ENCODE measurements at regions not wholly inside any gene's neighbourhood (a gene's known extent, or its start where the extent isn't known, plus 50 kb on each side); places are given as distances from the start of the nearest gene placed in this dataset.
"Not testable (repeated sequence)": the region's sequence is repeated elsewhere in the genome, so short reads cannot be mapped to it uniquely, and the experiment has no call there.

DNA sequence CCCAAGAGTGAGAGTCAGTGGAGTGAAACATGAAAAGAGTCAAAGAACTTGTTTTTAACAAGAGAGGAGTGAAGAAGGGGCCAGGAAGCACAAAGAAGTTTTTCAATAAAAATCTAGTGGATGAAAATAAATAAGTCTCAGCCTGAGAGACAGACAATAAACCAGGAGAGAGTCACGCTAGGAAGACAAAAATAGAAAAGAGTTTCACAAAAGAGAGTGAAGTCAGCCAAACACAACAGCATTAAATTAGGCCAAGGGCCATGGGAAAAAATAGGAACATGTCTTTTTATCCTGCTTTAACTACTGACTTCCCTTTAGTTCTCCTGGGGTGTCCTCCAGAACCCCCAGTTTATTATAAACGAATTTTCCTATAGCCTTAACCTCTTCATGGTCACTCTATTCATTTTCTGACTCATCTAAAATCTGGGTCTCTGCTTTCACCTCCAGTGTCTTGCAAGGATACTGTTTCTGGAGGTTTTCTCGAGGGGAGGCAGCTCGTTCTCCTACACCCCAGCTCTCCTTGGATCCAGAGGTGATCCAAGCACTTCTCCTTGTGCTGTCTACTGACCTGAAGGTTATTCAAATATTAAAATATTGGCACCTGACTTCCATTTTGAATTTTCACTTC lies 571.5 kb upstream of the PPP2R3A start:
- no peak for DNase-seq (ENCODE audit: low spot score)

DNA sequence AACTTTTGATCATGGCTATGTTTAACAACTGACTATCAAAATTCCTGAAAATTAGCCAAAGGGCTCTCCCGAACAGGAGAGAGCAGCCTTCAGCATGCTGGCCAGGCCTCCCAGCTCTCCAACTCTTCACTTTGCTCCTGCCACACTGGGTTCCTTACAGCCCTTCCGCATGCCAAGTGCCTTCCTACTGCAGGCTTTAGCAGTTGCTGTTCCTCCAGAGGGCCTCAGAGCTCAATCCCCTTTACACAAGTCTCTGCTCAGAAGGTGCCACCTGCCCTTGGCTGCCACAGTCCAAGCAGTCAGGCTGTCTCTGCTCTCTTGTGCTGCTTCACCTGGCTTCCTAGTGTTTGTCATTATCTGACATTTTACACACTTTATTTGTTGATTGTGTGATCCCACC lies 553.1 kb upstream of the PPP2R3A start:
- peak; percentile 10 for DNase-seq (ENCODE audit: low spot score)

DNA sequence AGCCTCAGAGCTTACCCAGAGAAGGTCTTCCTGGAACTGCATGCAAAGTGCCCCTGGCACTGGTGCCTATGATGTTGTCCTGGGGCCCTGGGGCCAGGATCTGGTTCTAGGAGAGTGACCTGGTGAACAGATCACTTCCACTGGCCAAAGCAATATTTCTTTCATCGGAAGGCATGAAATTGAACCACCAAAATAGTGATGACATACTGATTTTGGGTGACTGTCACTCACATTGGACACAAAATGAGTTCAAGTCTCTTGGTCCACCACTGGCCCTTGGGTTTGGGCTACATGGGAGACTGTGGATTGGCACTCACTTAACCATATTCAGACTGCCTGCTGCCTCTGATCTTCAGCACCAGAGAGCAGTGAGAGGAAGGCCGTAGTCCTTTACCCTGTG lies 549.3 kb upstream of the PPP2R3A start:
- no peak for DNase-seq (ENCODE audit: low spot score)

DNA sequence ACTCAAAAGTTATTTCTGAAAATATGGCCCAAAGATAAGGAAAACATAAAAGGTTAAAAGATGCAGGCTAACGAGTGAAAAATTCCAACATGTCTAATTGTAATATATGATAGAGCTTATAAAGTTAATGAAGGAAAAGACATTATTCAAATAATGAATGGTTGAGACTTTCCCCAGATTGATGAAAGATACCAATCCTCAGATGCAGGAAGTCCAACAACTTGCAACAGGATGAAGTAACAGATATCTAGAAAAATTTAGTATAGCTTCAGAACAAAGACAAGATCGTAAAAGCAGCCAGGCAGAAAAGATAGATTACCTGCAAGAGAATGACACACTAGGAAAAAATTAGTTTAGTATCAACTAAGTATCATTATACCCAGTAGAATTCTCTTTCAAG lies 546.4 kb upstream of the PPP2R3A start:
- no peak for DNase-seq (ENCODE audit: low spot score)

DNA sequence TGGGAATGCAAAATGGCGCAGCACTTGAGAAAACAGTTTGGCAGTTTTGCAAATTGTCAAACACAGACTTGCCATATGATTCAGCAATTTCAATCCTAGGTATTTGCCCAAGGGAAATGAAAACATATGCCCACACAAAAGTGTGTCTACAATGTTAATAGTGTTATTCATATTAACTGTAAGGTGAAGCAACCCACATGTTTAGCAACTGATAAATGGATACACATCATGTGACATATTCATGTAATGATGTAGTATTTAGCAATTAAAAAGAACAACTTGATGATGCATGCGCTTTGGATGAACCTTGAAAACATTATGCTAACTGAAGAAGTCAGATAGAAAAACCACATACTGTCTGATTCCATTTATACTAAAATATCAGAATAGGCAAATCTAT lies 539.0 kb upstream of the PPP2R3A start:
- DNase-seq (ENCODE audit: low spot score) = no peak

DNA sequence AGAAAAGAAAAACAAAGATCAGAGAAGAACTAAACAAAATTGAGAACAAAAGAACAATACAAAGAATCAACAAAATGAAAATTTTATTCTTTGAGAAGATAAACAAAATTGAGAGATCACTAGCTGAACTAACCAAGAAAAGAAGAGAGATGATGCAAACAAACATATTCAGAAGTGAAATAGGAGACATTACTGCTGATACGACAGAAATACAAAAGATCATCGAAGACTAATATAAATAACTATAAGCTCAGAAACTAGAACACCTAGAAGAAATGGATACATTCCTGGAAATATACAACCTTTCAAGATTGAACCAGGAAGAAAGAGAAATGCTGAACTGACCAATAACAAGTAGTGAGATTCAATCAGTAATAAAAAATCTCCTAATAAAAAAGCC lies 533.1 kb upstream of the PPP2R3A start:
- no peak for DNase-seq (ENCODE audit: low spot score)

DNA sequence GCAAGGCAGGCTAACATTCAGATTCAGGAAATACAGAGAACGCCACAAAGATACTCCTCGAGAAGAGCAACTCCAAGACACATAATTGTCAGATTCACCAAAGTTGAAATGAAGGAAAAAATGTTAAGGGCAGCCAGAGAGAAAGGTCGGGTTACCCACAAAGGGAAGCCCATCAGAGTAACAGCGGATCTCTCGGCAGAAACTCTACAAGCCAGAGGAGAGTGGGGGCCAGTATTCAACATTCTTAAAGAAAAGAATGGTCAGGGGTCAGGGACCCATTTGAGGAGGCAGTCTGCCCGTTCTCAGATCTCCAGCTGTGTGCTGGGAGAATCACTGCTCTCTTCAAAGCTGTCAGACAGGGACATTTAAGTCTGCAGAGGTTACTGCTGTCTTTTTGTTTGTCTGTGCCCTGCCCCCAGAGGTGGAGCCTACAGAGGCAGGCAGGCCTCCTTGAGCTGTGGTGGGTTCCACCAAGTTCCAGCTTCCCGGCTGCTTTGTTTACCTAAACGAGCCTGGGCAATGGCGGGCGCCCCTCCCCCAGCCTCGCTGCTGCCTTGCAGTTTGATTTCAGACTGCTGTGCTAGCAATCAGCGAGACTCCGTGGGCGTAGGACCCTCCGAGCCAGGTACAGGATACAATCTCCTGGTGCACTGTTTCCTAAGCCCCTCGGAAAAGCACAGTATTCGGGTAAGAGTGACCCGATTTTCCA lies 526.5 kb upstream of the PPP2R3A start:
- not testable (repeated sequence) for DNase-seq (ENCODE audit: low spot score)

DNA sequence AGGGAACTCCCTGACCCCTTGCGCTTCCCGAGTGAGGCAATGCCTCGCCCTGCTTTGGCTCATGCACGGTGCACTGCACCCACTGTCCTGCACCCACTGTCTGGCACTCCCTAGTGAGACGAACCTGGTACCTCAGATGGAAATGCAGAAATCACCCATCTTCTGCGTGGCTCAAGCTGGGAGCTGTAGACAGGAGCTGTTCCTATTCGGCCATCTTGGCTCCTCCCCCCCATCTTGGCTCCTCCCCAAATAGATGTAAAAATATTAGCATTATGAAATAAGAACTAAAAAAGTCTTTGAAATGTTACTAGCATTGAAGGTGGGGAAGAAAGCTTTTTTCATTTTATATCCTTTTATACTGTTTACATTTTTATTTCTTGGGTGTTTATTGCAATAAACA lies 525.9 kb upstream of the PPP2R3A start:
- DNase-seq (ENCODE audit: low spot score) = not testable (repeated sequence)

DNA sequence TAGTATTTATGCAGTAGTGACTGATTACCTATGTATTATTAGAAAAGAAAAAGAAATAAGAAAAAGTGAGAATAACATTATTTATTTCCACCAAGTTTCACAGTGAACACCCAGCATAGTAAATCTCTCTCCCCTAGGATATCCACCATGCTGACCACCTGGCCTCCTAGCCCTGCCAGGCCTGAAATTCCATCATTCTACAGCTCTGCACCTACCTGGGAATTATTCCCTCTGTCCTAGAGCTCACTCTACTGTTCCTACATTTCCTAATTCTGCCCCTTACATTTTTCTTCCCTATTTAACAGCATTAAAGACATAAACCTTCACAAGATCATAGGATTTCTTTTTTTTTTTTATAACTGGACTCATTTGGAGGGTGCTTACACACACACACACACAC lies 525.3 kb upstream of the PPP2R3A start:
- DNase-seq (ENCODE audit: low spot score) = no peak

DNA sequence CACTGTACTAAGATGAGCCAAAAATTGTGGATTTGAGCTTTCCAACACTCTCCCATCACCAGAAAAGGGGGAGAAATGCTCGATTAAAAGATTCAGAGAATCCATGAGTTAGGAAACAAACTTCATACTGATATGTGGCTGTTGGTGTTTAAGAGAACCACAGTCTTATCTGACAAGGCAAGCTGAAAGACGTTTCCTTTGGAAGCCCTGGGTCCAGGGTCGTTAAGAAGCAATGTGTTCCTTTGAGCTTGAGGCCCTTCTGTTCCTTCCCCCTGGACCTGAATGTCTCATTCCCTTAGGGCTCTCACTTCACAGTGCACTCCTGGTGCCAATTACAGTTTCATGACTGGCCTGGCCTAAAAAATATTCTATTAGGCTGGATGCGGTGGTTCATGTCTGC lies 524.8 kb upstream of the PPP2R3A start:
- DNase-seq (ENCODE audit: low spot score) = no peak

DNA sequence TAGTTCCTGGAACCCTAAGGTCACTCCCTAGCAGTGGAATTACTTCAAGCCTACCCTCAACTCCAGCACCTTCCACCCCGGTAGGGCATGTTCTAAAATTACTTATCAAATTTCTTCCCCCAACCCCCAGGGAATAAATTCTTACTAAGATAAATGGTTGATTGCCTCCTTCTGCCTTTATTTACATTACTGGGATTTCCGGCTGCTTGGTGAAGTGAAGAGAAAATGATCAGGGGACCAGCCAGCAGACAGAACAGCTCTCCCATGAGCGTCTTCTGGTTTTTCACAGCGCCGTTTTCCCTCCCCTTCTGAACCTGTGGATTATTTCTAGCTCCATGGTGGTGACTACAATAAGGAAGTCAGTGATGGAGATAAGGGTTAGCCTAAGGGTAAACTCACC lies 521.5 kb upstream of the PPP2R3A start:
- no peak for DNase-seq (ENCODE audit: low spot score)

DNA sequence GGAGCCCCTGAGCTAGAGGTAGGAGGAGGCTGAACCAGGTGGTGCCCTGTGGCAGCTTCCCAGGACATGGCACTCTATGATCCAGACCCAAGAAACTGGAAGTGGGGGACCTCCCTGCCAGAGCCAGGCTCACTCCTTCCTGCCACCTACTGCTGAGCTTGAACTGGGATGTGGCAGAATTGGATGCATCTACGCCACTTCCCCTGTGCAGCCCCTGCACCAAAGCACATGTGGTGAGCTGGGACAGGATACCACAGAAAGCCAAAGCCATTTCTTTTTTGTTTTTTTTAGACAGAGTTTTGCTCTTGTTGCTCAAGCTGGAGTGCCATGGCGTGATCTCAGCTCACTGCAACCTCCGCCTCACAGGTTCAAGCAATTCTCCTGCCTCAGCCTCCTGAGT lies 518.0 kb upstream of the PPP2R3A start:
- DNase-seq (ENCODE audit: low spot score) = no peak

DNA sequence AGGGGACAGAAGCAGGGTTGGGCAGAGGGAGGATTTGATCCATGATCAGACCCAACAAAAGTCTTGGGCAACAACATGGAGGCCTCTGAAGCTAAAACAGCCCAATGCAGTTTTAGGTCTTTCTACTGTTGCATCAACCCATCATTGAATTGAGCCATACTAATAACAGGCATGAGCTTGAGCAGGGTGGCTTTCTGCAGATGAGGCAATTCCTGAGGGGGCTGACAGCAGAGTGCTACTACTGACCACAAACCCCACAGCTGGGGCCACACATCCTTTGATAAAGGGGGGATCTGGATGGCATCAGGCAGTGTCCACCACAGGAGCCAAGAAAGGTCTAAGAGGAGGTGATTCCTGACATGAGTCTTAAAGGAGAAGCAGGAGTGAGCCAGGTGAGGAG lies 517.0 kb upstream of the PPP2R3A start:
- DNase-seq (ENCODE audit: low spot score) = no peak

DNA sequence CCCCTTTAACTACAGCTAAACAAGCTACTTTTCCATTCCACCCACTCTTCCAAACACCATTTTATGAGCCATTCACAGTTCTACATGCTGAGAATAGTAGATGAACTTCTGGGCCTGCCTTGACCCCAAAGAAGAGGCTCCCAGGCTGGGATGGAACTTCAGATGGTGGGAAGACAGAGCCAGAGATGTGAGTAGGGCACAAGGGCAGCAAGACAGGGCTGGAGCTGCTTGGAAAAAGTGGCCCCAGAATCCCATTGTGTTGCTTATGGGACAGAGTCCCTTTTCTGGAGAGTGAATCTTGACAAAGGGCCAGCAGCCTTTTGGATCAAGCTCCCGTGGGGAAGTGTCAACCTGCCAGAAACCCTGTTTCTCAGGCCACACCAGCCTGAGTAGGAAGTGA lies 516.5 kb upstream of the PPP2R3A start:
- DNase-seq (ENCODE audit: low spot score) = no peak

DNA sequence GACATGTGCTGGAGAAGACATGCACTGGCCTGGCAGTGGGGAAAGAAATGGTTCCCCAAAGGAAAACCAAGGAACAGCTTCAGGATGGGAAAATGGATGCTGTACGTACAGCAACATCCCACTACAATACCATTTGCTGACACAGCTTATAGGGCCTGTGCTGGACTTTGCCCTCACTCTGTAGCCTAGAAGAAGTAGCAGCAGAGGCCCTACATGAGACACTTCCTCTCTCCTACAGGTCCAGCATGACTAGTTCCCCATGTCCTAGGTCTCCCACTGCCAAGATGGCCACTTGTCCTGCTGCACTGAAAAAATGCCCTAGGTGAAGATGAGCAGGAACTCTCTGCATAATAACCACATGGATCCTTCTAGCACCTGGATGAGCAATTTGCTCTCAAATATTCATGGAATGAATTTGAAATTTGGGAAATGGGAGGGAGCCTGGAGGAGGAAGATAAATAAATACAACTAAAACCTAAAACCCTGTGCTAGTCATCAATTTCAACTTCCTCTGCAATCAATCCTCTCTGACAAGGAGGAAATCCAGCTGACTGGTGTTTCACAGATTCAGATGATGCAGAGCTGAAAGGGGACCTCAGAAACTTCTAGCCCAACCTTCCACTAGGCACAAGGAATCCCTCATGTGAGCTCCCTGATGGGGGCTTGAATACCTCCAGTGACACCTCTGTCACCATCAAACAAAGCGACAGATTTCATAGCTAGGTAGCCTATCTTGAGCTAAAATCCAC lies 514.3 kb upstream of the PPP2R3A start:
- DNase-seq (ENCODE audit: low spot score) = no peak

DNA sequence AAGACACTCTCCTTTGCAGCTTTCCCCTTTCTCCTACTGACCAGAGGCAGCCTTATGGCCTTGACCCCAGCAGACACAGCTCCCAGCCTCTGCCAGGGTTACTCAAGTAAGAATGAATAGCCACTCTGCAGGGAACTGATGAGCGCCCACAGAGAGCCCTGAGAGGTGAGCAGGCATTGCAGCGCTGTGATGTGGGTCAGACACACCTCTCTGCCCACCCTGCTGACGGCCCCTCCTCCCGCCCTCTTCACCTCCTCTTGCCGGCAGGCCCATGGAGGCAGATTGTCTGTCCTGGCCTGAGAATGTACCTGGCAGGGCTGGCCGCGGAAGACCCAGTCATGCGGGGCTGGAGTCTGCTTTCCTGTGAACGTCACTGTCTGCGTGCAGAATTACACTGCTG lies 512.6 kb upstream of the PPP2R3A start:
- peak; percentile 13 for DNase-seq (ENCODE audit: low spot score)

DNA sequence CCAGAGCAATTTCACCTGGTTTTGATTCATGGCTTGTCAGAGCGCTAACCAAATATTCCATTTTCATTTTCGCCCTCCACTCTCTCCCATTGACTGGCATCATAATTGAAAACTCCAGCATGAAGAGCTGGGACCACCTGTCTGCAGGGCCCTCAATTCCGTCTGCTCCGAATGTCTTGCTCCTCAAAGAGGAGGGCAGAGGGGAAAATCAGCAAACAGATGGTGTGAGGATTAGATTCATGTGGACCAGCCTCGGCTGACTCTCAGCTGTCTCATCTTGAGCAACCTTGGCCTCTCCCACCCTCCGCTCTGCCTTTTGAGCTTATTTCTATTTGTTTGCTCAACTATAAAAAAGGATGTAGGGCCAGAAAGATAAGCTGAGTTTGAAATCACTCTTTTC lies 512.2 kb upstream of the PPP2R3A start:
- no peak for DNase-seq (ENCODE audit: low spot score)

DNA sequence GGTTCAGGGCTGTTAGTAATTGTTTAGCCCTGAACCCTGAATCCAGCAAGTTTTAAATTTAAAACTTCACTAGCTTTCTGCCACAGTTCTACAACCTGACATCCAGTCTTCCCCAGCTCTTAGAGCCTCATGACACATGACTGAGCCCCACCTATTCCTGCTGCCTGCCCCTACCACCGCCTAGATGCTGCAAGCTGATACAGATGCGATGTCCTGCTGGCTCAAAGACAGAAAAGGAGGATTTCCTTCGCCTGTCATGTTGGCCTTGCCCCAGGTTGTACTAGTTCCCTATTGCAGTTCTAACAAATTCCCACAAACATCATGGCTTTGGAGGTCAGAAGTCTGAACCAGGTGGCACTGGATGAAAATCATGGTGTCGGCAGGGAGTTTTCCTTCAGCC lies 510.6 kb upstream of the PPP2R3A start:
- no peak for DNase-seq (ENCODE audit: low spot score)

DNA sequence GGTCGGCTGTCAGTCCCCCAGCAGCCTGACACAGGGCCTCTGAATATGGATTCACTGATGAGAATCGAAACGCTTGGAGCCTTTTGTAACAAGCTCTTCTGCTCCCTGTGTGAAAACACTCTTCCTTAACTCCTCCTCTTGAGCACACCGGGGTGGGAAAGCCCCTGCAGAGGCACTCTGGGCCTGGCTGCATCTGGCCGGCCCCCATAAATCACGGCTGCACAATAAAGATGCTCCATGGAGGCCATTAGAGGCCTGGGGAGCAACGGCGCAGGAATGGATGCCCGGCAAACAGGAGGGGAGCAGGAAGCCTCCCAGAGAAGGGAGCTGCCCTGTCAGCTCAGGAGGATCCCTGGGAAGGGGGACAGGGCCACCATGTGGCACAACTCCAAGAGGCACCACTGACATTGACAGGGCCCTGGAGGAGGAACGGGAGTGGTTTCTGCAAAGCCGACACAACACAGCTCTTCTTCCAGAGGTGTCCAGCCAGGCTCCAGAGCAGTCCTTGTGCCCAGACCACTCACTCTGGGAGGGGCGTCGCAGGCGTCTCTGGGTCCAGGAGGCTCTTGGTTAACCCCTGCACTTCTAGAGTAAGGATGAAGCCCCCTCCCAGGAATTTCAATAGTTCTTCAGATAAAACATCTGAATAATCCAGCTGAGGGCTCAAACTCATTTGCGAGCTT lies 509.3 kb upstream of the PPP2R3A start:
- DNase-seq (ENCODE audit: low spot score) = peak; percentile 55

DNA sequence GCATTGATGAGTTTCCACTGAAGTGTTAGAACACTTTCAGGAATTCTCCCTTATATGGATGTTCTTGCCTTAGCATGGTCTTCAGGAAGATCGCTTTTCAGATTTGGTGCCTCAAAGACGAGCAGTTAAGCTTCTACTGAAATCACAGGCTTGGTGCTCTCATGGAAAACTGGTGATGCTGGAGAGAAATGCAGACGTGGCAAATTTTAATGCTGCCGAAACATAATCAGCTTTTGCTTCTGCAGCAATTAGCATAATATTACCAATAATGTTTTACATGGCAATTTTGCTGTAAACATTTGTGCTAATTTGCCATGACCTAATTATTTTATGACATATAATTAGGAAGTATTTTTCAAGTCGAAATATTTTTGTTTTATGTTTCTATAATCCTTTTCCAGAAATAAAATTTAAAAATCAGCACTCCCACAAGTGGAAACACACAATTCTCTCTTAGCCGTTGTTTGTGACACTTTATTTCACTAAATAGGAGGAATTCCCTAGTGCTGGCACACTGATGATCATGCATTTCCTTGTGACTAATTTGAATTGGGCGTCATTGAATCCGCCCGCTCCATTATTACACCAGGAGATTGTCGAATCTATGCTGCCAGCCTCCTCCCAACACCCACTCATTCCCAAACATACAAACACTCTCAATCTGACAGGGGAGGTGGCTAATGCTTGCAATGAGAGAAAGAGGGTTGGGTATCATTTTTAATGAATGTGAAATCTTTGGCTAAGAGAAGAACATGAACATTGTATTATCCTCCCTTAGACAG lies 506.8 kb upstream of the PPP2R3A start:
- no peak for DNase-seq (ENCODE audit: low spot score)

DNA sequence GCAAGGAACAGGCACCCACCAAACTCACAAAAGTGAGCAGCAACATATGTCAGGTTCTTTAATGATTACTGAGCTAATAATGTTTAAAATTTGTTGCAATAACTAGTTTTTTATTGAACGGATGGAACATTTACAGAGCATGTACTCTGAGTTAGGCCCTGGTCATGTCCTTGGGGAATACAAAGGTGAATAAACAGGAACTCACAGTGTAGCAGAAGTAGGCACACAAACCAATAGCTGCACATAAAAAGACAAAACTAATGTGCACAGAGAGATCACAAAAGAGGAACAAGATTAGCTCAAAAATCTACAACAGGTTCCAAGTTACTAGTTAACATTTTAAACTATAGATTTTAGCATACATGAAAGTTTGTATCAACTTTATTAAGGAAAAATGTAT lies 505.3 kb upstream of the PPP2R3A start:
- no peak for DNase-seq (ENCODE audit: low spot score)

DNA sequence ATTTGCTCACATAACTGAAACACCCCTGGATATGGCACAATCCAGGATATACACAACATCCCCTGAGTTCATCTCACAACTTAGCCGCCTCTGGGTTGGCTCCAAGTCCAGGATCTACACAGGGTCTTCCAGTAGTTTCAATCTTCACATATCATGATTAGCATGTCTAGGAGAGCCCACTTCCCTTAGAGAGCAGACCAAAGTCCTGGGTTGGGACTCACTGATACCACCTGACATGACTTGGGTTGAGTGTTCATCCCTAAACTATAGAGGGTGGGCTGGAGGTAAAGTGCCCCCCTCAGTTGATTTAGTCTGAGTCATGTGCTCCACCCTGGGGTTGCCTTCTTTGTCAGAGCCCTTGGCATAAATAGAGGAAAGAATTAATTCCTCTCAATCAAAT lies 493.6 kb upstream of the PPP2R3A start:
- DNase-seq (ENCODE audit: low spot score) = no peak
